ENCODE measurements at regions not wholly inside any gene's neighbourhood (a gene's known extent, or its start where the extent isn't known, plus 50 kb on each side); places are given as distances from the start of the nearest gene placed in this dataset.

GRCh38 chr6:139628270-139628669 is 253.8 kb upstream of the CITED2 start:
- Mint-ChIP-seq H3K36me3 (ENCODE audit: low read depth) (no peaks in the 10 kb centered on the region), H3K27ac (no peak overlapping the region), H3K4me1 (ENCODE audit: low read depth) (no peaks in the 10 kb centered on the region), H3K9me3 (peaks cover 4% of the 10 kb centered on the region), H3K4me3 (no peak overlapping the region), H3K27me3 (ENCODE audit: insufficient read depth) (peaks cover 25% of the 10 kb centered on the region)
- intact Hi-C loops (cut with micrococcal nuclease): no loop called here
- no peak for DNase-seq (ENCODE audit: low spot score)

DNA sequence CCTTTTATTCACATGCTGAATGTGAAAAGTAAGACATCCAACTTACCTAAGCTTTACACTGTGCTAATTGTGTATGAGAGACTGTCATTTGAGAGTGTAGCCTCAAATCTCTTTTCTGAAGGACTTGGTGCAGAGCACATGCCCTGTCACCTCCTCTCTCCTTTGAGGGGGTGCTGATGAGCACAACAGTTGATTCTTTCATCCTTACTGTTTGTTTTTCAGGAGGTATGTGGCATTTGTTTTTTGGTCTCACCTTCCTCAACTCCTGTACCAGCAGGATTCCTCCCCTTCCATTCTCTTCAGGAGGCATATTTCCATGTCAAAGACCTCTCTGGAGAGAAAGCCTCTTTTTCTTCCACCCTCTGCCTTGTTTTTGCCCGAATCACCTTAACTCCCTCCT is 252.6 kb upstream of the CITED2 start:
- Mint-ChIP-seq H3K36me3 (ENCODE audit: low read depth) (no peaks in the 10 kb centered on the region), H3K4me1 (ENCODE audit: low read depth) (no peaks in the 10 kb centered on the region), H3K4me3 (no peak overlapping the region), H3K27ac (no peak overlapping the region), H3K27me3 (ENCODE audit: insufficient read depth) (peaks cover 25% of the 10 kb centered on the region), H3K9me3 (peaks cover 4% of the 10 kb centered on the region)
- intact Hi-C loops (cut with micrococcal nuclease): no loop called here
- no peak for DNase-seq (ENCODE audit: low spot score)

- no peak for DNase-seq (ENCODE audit: low spot score)
- no peak overlapping the region for H3K27ac Mint-ChIP-seq
Measured at GRCh38 chr6:139625998-139626975, 251.8 kb upstream of the CITED2 start.

GRCh38 chr6:139625081-139625939 is 250.9 kb upstream of the CITED2 start:
- no peaks in the 10 kb centered on the region for H3K36me3 Mint-ChIP-seq (ENCODE audit: low read depth)
- intact Hi-C loops (cut with micrococcal nuclease): no loop called here
- H3K4me1 Mint-ChIP-seq (ENCODE audit: low read depth): no peaks in the 10 kb centered on the region
- H3K27ac Mint-ChIP-seq: no peak overlapping the region
- H3K4me3 Mint-ChIP-seq: no peak overlapping the region
- peaks cover 4% of the 10 kb centered on the region for H3K9me3 Mint-ChIP-seq
- no peak for DNase-seq (ENCODE audit: low spot score)
- H3K27me3 Mint-ChIP-seq (ENCODE audit: insufficient read depth): peaks cover 15% of the 10 kb centered on the region

More at GRCh38 chr6:139625998-139626975, 251.8 kb upstream of the CITED2 start:
- H3K4me1 Mint-ChIP-seq (ENCODE audit: low read depth): no peaks in the 10 kb centered on the region
- peaks cover 4% of the 10 kb centered on the region for H3K9me3 Mint-ChIP-seq
- intact Hi-C loops (cut with micrococcal nuclease): no loop called here
- H3K27me3 Mint-ChIP-seq (ENCODE audit: insufficient read depth): peaks cover 19% of the 10 kb centered on the region
- no peaks in the 10 kb centered on the region for H3K36me3 Mint-ChIP-seq (ENCODE audit: low read depth)
- no peak overlapping the region for H3K4me3 Mint-ChIP-seq

- Mint-ChIP-seq H3K4me1 (ENCODE audit: low read depth) (no peaks in the 10 kb centered on the region), H3K27ac (no peak overlapping the region), H3K36me3 (ENCODE audit: low read depth) (no peaks in the 10 kb centered on the region), H3K27me3 (ENCODE audit: insufficient read depth) (peaks cover 9% of the 10 kb centered on the region), H3K4me3 (no peak overlapping the region), H3K9me3 (no peaks in the 10 kb centered on the region)
- no peak for DNase-seq (ENCODE audit: low spot score)
- intact Hi-C loops (cut with micrococcal nuclease): no loop called here
Measured at GRCh38 chr6:139623372-139623771, 248.9 kb upstream of the CITED2 start.

GRCh38 chr6:139613496-139613895 is 239.0 kb upstream of the CITED2 start:
- H3K27me3 Mint-ChIP-seq (ENCODE audit: insufficient read depth): peaks cover 10% of the 10 kb centered on the region
- no peaks in the 10 kb centered on the region for H3K36me3 Mint-ChIP-seq (ENCODE audit: low read depth)
- H3K9me3 Mint-ChIP-seq: no peaks in the 10 kb centered on the region
- no peak overlapping the region for H3K4me3 Mint-ChIP-seq
- no peak overlapping the region for H3K27ac Mint-ChIP-seq
- intact Hi-C loops (cut with micrococcal nuclease): no loop called here
- H3K4me1 Mint-ChIP-seq (ENCODE audit: low read depth): no peaks in the 10 kb centered on the region
- DNase-seq (ENCODE audit: low spot score): no peak

GRCh38 chr6:139612135-139612465 is 237.7 kb upstream of the CITED2 start:
- no peak for DNase-seq (ENCODE audit: low spot score)
- no peaks in the 10 kb centered on the region for H3K4me1 Mint-ChIP-seq (ENCODE audit: low read depth)
- H3K4me3 Mint-ChIP-seq: no peak overlapping the region
- no peaks in the 10 kb centered on the region for H3K9me3 Mint-ChIP-seq
- H3K36me3 Mint-ChIP-seq (ENCODE audit: low read depth): no peaks in the 10 kb centered on the region
- H3K27me3 Mint-ChIP-seq (ENCODE audit: insufficient read depth): peaks cover 15% of the 10 kb centered on the region
- H3K27ac Mint-ChIP-seq: no peak overlapping the region
- intact Hi-C loops (cut with micrococcal nuclease): no loop called here

GRCh38 chr6:139611327-139612134 is 237.1 kb upstream of the CITED2 start:
- intact Hi-C loops (cut with micrococcal nuclease): no loop called here
- Mint-ChIP-seq H3K27ac (no peak overlapping the region), H3K36me3 (ENCODE audit: low read depth) (no peaks in the 10 kb centered on the region), H3K4me3 (no peak overlapping the region), H3K4me1 (ENCODE audit: low read depth) (no peaks in the 10 kb centered on the region), H3K9me3 (no peaks in the 10 kb centered on the region), H3K27me3 (ENCODE audit: insufficient read depth) (peaks cover 13% of the 10 kb centered on the region)
- no peak for DNase-seq (ENCODE audit: low spot score)

DNA sequence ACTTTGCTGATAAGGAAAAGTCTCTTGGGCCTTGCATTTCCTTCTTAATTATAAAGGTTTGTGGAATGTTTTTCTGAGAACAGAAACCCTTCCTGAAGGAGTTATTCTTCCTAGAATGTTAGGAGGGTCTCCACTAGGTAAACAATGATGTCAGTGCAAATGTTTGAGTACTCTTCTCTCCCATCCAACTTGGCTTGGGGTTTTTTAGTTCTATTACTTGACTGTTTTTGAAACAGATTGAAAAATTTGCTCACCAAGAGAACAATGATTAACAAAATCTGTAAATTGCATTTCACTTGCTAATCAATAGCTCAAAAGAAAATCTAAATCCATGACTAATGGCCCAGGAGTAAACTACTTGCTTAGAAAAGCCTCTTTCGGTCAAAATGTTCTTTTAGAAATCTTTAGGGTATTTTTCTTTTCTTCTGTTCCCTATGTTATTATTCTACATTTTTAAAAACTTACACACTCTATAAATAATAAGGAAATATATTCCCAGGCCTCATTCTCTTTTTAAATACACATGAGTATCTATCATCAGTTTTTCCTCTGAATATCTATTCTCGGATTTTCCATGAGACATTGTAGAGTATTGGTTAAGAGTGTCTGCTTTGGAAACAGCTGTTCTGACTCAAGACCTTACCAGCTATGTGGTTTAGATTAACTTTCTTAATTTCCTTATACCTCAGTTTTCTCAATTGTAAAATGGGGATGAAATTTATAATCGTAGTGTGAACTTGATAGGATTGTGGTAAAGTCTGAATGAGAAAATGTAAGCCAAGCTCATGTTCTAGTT is 234.2 kb upstream of the CITED2 start:
- no peak overlapping the region for H3K27ac Mint-ChIP-seq
- no peaks in the 10 kb centered on the region for H3K4me1 Mint-ChIP-seq (ENCODE audit: low read depth)
- no peak overlapping the region for H3K4me3 Mint-ChIP-seq
- no peaks in the 10 kb centered on the region for H3K9me3 Mint-ChIP-seq
- H3K36me3 Mint-ChIP-seq (ENCODE audit: low read depth): no peaks in the 10 kb centered on the region
- no peak for DNase-seq (ENCODE audit: low spot score)
- intact Hi-C loops (cut with micrococcal nuclease): loop anchor here (10.0 kb wide), 1 partner anchor 1206 kb away; no protein-coding TSS in a partner anchor
- peaks cover 11% of the 10 kb centered on the region for H3K27me3 Mint-ChIP-seq (ENCODE audit: insufficient read depth)

DNA sequence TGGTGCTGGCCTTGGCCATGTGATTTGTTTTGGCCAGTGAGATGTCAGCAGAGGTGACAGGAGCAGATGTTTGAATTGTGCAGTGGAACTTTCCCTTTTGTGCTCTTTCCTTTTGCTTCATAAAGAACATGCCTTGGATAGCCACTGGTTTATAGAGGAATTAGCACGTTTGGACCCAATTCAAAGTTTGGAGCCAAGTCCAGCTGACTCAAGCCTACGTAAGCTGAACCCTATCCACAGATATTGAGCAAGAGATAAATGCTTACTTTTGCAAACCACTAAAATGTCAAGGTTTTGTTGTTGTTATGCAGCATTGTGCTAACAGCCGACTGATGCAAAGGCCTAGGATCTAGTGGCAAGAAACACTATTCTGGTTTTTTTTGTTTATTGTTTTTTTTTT is 230.9 kb upstream of the CITED2 start:
- intact Hi-C loops (cut with micrococcal nuclease): loop anchor here (10.0 kb wide), 1 partner anchor 1209 kb away; no protein-coding TSS in a partner anchor
- Mint-ChIP-seq H3K4me1 (ENCODE audit: low read depth) (peaks cover 7% of the 10 kb centered on the region), H3K36me3 (ENCODE audit: low read depth) (peaks cover 2% of the 10 kb centered on the region), H3K27ac (no peak overlapping the region), H3K4me3 (no peak overlapping the region), H3K27me3 (ENCODE audit: insufficient read depth) (peaks cover 11% of the 10 kb centered on the region), H3K9me3 (no peaks in the 10 kb centered on the region)
- no peak for DNase-seq (ENCODE audit: low spot score)

DNA sequence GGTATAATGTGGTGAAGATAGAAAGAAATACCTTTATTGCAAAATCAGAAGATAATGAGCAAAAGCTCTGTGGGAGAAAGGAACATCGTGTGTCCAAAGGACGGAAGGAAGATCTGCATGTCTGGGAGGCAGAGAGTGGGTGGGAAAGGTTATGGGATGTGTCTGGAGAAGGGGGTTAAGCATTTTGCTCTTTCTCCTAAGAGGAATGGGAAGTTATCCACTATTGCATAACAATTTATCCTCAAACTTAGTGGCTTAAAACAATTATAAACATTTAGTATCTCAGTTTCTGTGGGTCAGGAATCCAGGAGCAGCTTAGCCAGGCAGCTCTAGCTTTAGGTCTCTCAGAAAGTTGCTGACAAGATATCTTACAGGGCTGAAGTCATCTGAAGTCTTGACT is 229.1 kb upstream of the CITED2 start:
- Mint-ChIP-seq H3K36me3 (ENCODE audit: low read depth) (peaks cover 2% of the 10 kb centered on the region), H3K27ac (no peak overlapping the region), H3K4me3 (no peak overlapping the region), H3K27me3 (ENCODE audit: insufficient read depth) (peaks cover 6% of the 10 kb centered on the region), H3K4me1 (ENCODE audit: low read depth) (peaks cover 7% of the 10 kb centered on the region), H3K9me3 (no peaks in the 10 kb centered on the region)
- intact Hi-C loops (cut with micrococcal nuclease): loop anchor here (5.0 to 10.0 kb wide), 3 partner anchors 61 to 1211 kb away; no protein-coding TSS in a partner anchor
- no peak for DNase-seq (ENCODE audit: low spot score)

GRCh38 chr6:139602577-139602976 is 228.1 kb upstream of the CITED2 start:
- no peaks in the 10 kb centered on the region for H3K9me3 Mint-ChIP-seq
- intact Hi-C loops (cut with micrococcal nuclease): loop anchor here (5.0 to 10.0 kb wide), 3 partner anchors 60 to 1212 kb away; no protein-coding TSS in a partner anchor
- no peak for DNase-seq (ENCODE audit: low spot score)
- peaks cover 7% of the 10 kb centered on the region for H3K4me1 Mint-ChIP-seq (ENCODE audit: low read depth)
- H3K4me3 Mint-ChIP-seq: no peak overlapping the region
- peaks cover 2% of the 10 kb centered on the region for H3K36me3 Mint-ChIP-seq (ENCODE audit: low read depth)
- H3K27me3 Mint-ChIP-seq (ENCODE audit: insufficient read depth): peaks cover 3% of the 10 kb centered on the region
- H3K27ac Mint-ChIP-seq: no peak overlapping the region

Measured in activated T-helper 1 cell treated with anti-CD3 and anti-CD28 coated beads, Interleukin-12 subunit alpha, Interleukin-12 subunit beta, Interleukin-2, Interleukin-4 antibody, amounts not matched to agents 30 ng/mL and 10 ng/mL and 1 ng/mL, durations not matched to agents 14 hours and 24 hours and 36 hours (primary cell).